Lower lobe of right lung (tissue), 2 donors: ENCODE measurements at regions not wholly inside any gene's neighbourhood (a gene's known extent, or its start where the extent isn't known, plus 50 kb on each side); places are given as distances from the start of the nearest gene placed in this dataset.
A peak's percentile ranks its signal among the peaks of the same experiment; 100 is the strongest.

ENCODE experiments used
- ATAC-seq, 2 donors: fragments of 200-7000 bp; cut with Tn5 transposase; one replicate each; pipeline ENCODE4 v1.9.1; 2020 to 2022; ENCODE audit warnings: mild to moderate bottlenecking in 2 of 2, moderate library complexity in 2 of 2
- DNase-seq: peaks from one replicate; pipeline ENCODE4 v3.0.0-alpha.2; 2020
- H3K27ac ChIP-seq: fragments of 200-600 bp; one replicate; pipeline ENCODE4 v1.8.0; 2022
- H3K27me3 ChIP-seq: fragments of 200-600 bp; one replicate; pipeline ENCODE4 v1.8.0; 2022; ENCODE audit warnings: low read depth
- H3K36me3 ChIP-seq: fragments of 200-600 bp; one replicate; pipeline ENCODE4 v1.8.0; 2022; ENCODE audit warnings: mild to moderate bottlenecking
- H3K4me1 ChIP-seq: fragments of 200-600 bp; one replicate; pipeline ENCODE4 v1.8.0; 2022
- H3K4me3 ChIP-seq: fragments of 200-600 bp; one replicate; pipeline ENCODE4 v1.8.0; 2022; ENCODE audit warnings: mild to moderate bottlenecking
- H3K9me3 ChIP-seq: fragments of 200-600 bp; one replicate; pipeline ENCODE4 v1.8.0; 2022
- CTCF ChIP-seq: fragments of 200-600 bp; IDR thresholded peaks from one replicate; pipeline ENCODE4 v1.8.0; 2022; ENCODE audit warnings: antibody characterized with exemption, mild to moderate bottlenecking
- intact Hi-C: fragments of 100-400 bp; cut with DNase I; formaldehyde crosslinking; loops from one replicate; pipeline ENCODE4 v1.11.0; 2022
- donor health status: DM: no; HTN: yes; CAD: no; lungs with severe emphysema.

GRCh38 chr9:1366276-1366675 lies 316.1 kb downstream of the DMRT2 start:
- intact Hi-C loops, result no loop called here

GRCh38 chr9:1369297-1369696 lies 319.1 kb downstream of the DMRT2 start:
- no peak for ATAC-seq
- no peak for TF ChIP-seq CTCF
- no peak for DNase-seq
- intact Hi-C loops, result no loop called here
- Histone ChIP-seq H3K27me3 (no peaks in the 10 kb centered on the region), H3K9me3 (no peaks in the 10 kb centered on the region), H3K4me1 (no peaks in the 10 kb centered on the region), H3K27ac (no peak overlapping the region), H3K4me3 (no peak overlapping the region), H3K36me3 (no peaks in the 10 kb centered on the region)

More at GRCh38 chr9:1366276-1366675, 316.1 kb downstream of the DMRT2 start:
- Histone ChIP-seq H3K27ac (no peak overlapping the region), H3K4me3 (no peak overlapping the region), H3K9me3 (no peaks in the 10 kb centered on the region), H3K36me3 (no peaks in the 10 kb centered on the region), H3K27me3 (no peaks in the 10 kb centered on the region), H3K4me1 (no peaks in the 10 kb centered on the region)
- DNase-seq, result no peak
- ATAC-seq, result no peak
- no peak for TF ChIP-seq CTCF

- H3K9me3 ChIP-seq, result no peaks in the 10 kb centered on the region
- ATAC-seq, result no peak
- H3K27ac ChIP-seq, result no peak overlapping the region
- intact Hi-C loops, result no loop called here
- no peaks in the 10 kb centered on the region for H3K4me1 ChIP-seq
- no peaks in the 10 kb centered on the region for H3K36me3 ChIP-seq
- TF ChIP-seq CTCF, result no peak
- H3K27me3 ChIP-seq, result no peaks in the 10 kb centered on the region
- no peak overlapping the region for H3K4me3 ChIP-seq
- no peak for DNase-seq
These were observed 323.3 kb downstream of the DMRT2 start for GRCh38 chr9:1373445-1373844.

GRCh38 chr9:1383899-1384455 lies 333.8 kb downstream of the DMRT2 start:
- no peak overlapping the region for H3K4me3 ChIP-seq
- intact Hi-C loops, result no loop called here
- H3K4me1 ChIP-seq, result no peaks in the 10 kb centered on the region
- no peak overlapping the region for H3K27ac ChIP-seq
- TF ChIP-seq CTCF, result no peak
- H3K27me3 ChIP-seq, result no peaks in the 10 kb centered on the region
- no peaks in the 10 kb centered on the region for H3K36me3 ChIP-seq
- H3K9me3 ChIP-seq, result no peaks in the 10 kb centered on the region
- ATAC-seq, result peak; percentile 29 to 40
- no peak for DNase-seq

- Histone ChIP-seq H3K4me1 (no peaks in the 10 kb centered on the region), H3K4me3 (no peak overlapping the region), H3K36me3 (no peaks in the 10 kb centered on the region), H3K9me3 (no peaks in the 10 kb centered on the region), H3K27ac (no peak overlapping the region), H3K27me3 (no peaks in the 10 kb centered on the region)
- intact Hi-C loops, result no loop called here
- ATAC-seq (no peak), DNase-seq (no peak)
- no peak for TF ChIP-seq CTCF
These were observed 334.7 kb downstream of the DMRT2 start for GRCh38 chr9:1384816-1385215.

- intact Hi-C loops, result no loop called here
- no peak for TF ChIP-seq CTCF
These were observed 336.3 kb downstream of the DMRT2 start for GRCh38 chr9:1386420-1386819.

More at GRCh38 chr9:1386420-1386819, 336.3 kb downstream of the DMRT2 start:
- H3K27ac ChIP-seq, result no peak overlapping the region
- no peaks in the 10 kb centered on the region for H3K4me1 ChIP-seq
- H3K4me3 ChIP-seq, result no peak overlapping the region
- no peaks in the 10 kb centered on the region for H3K36me3 ChIP-seq
- no peaks in the 10 kb centered on the region for H3K9me3 ChIP-seq
- ATAC-seq (no peak), DNase-seq (no peak)
- H3K27me3 ChIP-seq, result no peaks in the 10 kb centered on the region
